Smooth muscle cell (in vitro differentiated cells): ENCODE measurements at regions not wholly inside any gene's neighbourhood (a gene's known extent, or its start where the extent isn't known, plus 50 kb on each side); places are given as distances from the start of the nearest gene placed in this dataset.

Experiments used
- DNase-seq: peaks from one replicate; lab custom pipeline; 2025; ENCODE audit not compliant: unreplicated experiment; lab: John Stamatoyannopoulos, UW
- H2AFZ ChIP-seq: fragments of 200-600 bp; sonication (generic); 2 replicates; pipeline ENCODE4 v1.6.0; 2016; ENCODE audit warnings: antibody characterized with exemption, low read depth, mild to moderate bottlenecking
- H3F3A ChIP-seq: fragments of 200-600 bp; sonication (generic); 2 replicates; pipeline ENCODE4 v1.6.0; 2017; ENCODE audit warnings: antibody characterized with exemption, low read depth
- H3K27ac ChIP-seq: fragments of 200-600 bp; sonication (generic); 2 replicates; pipeline ENCODE4 v1.5.1; 2016; ENCODE audit warnings: low read depth, mild to moderate bottlenecking
- H3K27me3 ChIP-seq: fragments of 200-600 bp; sonication (generic); 2 replicates; pipeline ENCODE4 v1.6.1; 2016; ENCODE audit warnings: low read depth, mild to moderate bottlenecking
- H3K36me3 ChIP-seq: fragments of 200-600 bp; sonication (generic); 2 replicates; pipeline ENCODE4 v1.5.1; 2016; ENCODE audit warnings: low read depth
- H3K4me1 ChIP-seq: fragments of 200-600 bp; sonication (generic); 2 replicates; pipeline ENCODE4 v1.5.1; 2016; ENCODE audit warnings: low read depth
- H3K4me2 ChIP-seq: fragments of 200-600 bp; sonication (generic); 2 replicates; pipeline ENCODE4 v1.6.0; 2016; ENCODE audit warnings: mild to moderate bottlenecking
- H3K4me3 ChIP-seq: fragments of 200-600 bp; sonication (generic); 2 replicates; pipeline ENCODE4 v1.5.1; 2016; ENCODE audit warnings: mild to moderate bottlenecking
- H3K79me2 ChIP-seq: fragments of 200-600 bp; sonication (generic); 2 replicates; pipeline ENCODE4 v1.6.0; 2016; ENCODE audit warnings: low read depth, mild to moderate bottlenecking
- H3K9ac ChIP-seq: fragments of 200-600 bp; sonication (generic); 2 replicates; pipeline ENCODE4 v1.6.0; 2016; ENCODE audit warnings: low read depth
- H3K9me3 ChIP-seq: fragments of 200-600 bp; sonication (generic); replicated peaks from 2 replicates; pipeline ENCODE4 v1.5.1; 2016; ENCODE audit warnings: low read depth
- H4K20me1 ChIP-seq: fragments of 200-600 bp; sonication (generic); 2 replicates; pipeline ENCODE4 v1.6.0; 2016; ENCODE audit warnings: low read depth
- CTCF ChIP-seq: fragments of 200-600 bp; sonication (generic); IDR thresholded peaks from 2 replicates; pipeline ENCODE4 v1.5.1; 2017; ENCODE audit warnings: borderline replicate concordance, mild to moderate bottlenecking, antibody characterized with exemption; ENCODE audit not compliant: insufficient read depth, poor library complexity, severe bottlenecking
- WGBS: methylation state at CpG from one replicate; pipeline ENCODE4 v1.1.7; 2016; ENCODE audit warnings: low lambda C conversion rate; 5-methylcytosine and 5-hydroxymethylcytosine counted together

- Histone ChIP-seq H3K4me2 (no peak overlapping the region), H3K36me3 (no peaks in the 10 kb centered on the region), H3F3A (no peaks in the 10 kb centered on the region), H3K4me1 (no peaks in the 10 kb centered on the region), H4K20me1 (no peaks in the 10 kb centered on the region), H3K27me3 (no peaks in the 10 kb centered on the region), H3K79me2 (no peaks in the 10 kb centered on the region), H3K4me3 (no peak overlapping the region), H3K27ac (no peak overlapping the region), H2AFZ (no peak overlapping the region), H3K9me3 (no peaks in the 10 kb centered on the region), H3K9ac (no peak overlapping the region)
- TF ChIP-seq CTCF, result no peak
- WGBS, result 60% methylated on average over 2 of the region's 2 CpGs
- no peak for DNase-seq
Measured at GRCh38 chr3:99253963-99254355, 352.5 kb upstream of the DCBLD2 start.

GRCh38 chr3:99250821-99251355 lies 349.4 kb upstream of the DCBLD2 start:
- Histone ChIP-seq H3K36me3 (no peaks in the 10 kb centered on the region), H3F3A (no peaks in the 10 kb centered on the region), H3K9me3 (no peaks in the 10 kb centered on the region), H3K27ac (peak overlapping the region; percentile 46), H3K27me3 (no peaks in the 10 kb centered on the region), H3K4me3 (no peak overlapping the region), H3K79me2 (no peaks in the 10 kb centered on the region), H3K9ac (no peak overlapping the region), H2AFZ (no peak overlapping the region), H4K20me1 (no peaks in the 10 kb centered on the region), H3K4me2 (no peak overlapping the region), H3K4me1 (no peaks in the 10 kb centered on the region)
- 97% methylated on average over 1 of the region's 1 CpG for WGBS
- no peak for TF ChIP-seq CTCF
- no peak for DNase-seq

- H3K27ac ChIP-seq, result peak overlapping the region; percentile 64
- 82% methylated on average over 4 of the region's 4 CpGs for WGBS
- no peaks in the 10 kb centered on the region for H3K36me3 ChIP-seq
- no peak overlapping the region for H2AFZ ChIP-seq
- H3K9ac ChIP-seq, result no peak overlapping the region
- no peak for TF ChIP-seq CTCF
- no peaks in the 10 kb centered on the region for H3K4me1 ChIP-seq
- no peak overlapping the region for H3K4me2 ChIP-seq
- no peaks in the 10 kb centered on the region for H4K20me1 ChIP-seq
- no peak for DNase-seq
- H3K4me3 ChIP-seq, result no peak overlapping the region
- no peaks in the 10 kb centered on the region for H3K79me2 ChIP-seq
- H3K27me3 ChIP-seq, result no peaks in the 10 kb centered on the region
- H3F3A ChIP-seq, result no peaks in the 10 kb centered on the region
- H3K9me3 ChIP-seq, result no peaks in the 10 kb centered on the region
Measured at GRCh38 chr3:99250272-99250671, 348.8 kb upstream of the DCBLD2 start.

- Histone ChIP-seq H4K20me1 (no peaks in the 10 kb centered on the region), H3K4me3 (no peak overlapping the region), H3K4me1 (no peaks in the 10 kb centered on the region), H3K36me3 (no peaks in the 10 kb centered on the region), H2AFZ (no peak overlapping the region), H3K9me3 (no peaks in the 10 kb centered on the region), H3K27ac (peak overlapping the region; percentile 64), H3K27me3 (no peaks in the 10 kb centered on the region), H3K4me2 (no peak overlapping the region), H3K79me2 (no peaks in the 10 kb centered on the region), H3K9ac (no peak overlapping the region), H3F3A (no peaks in the 10 kb centered on the region)
- 92% methylated on average over 6 of the region's 6 CpGs for WGBS
- TF ChIP-seq CTCF, result no peak
- DNase-seq, result no peak
Measured at GRCh38 chr3:99249627-99250026, 348.1 kb upstream of the DCBLD2 start.
